ENCODE measurements at regions not wholly inside any gene's neighbourhood (a gene's known extent, or its start where the extent isn't known, plus 50 kb on each side); places are given as distances from the start of the nearest gene placed in this dataset.

GRCh38 chr1:79196211-79196610, 189.7 kb upstream of the ADGRL4 start:
- TF ChIP-seq EGR1 (IDR thresholded peaks at IDR 0.05; ENCODE audit: low read depth in 2 of 2) = no peak
- no peak for TF ChIP-seq CTCF (IDR thresholded peaks at IDR 0.05; ENCODE audit: low read depth, low read length, missing input control)
- TF ChIP-seq JUND (IDR thresholded peaks at IDR 0.05) = no peak
- TF ChIP-seq REST (IDR thresholded peaks at IDR 0.05) = no peak
- TF ChIP-seq RXRA (IDR thresholded peaks at IDR 0.05) = no peak
- TF ChIP-seq YY1 (IDR thresholded peaks at IDR 0.05) = no peak
- no peak for TF ChIP-seq TAF1 (conservative IDR thresholded peaks at IDR 0.05)
- no peak for TF ChIP-seq RAD21 (IDR thresholded peaks at IDR 0.05)

Measured in liver (tissue), 3 donors.